Activated CD4-positive, alpha-beta T cell treated with anti-CD3 and anti-CD28 coated beads, Interleukin-2, amount 50 U/mL, for 48 hours (primary cell): ENCODE measurements at regions not wholly inside any gene's neighbourhood (a gene's known extent, or its start where the extent isn't known, plus 50 kb on each side); places are given as distances from the start of the nearest gene placed in this dataset.
"Not testable (repeated sequence)": the region's sequence is repeated elsewhere in the genome, so short reads cannot be mapped to it uniquely, and the experiment has no call there.

Experiments
- DNase-seq, 2 experiments: peaks; one replicate each; pipeline ENCODE4 v3.0.0-alpha.2; 2020

DNA sequence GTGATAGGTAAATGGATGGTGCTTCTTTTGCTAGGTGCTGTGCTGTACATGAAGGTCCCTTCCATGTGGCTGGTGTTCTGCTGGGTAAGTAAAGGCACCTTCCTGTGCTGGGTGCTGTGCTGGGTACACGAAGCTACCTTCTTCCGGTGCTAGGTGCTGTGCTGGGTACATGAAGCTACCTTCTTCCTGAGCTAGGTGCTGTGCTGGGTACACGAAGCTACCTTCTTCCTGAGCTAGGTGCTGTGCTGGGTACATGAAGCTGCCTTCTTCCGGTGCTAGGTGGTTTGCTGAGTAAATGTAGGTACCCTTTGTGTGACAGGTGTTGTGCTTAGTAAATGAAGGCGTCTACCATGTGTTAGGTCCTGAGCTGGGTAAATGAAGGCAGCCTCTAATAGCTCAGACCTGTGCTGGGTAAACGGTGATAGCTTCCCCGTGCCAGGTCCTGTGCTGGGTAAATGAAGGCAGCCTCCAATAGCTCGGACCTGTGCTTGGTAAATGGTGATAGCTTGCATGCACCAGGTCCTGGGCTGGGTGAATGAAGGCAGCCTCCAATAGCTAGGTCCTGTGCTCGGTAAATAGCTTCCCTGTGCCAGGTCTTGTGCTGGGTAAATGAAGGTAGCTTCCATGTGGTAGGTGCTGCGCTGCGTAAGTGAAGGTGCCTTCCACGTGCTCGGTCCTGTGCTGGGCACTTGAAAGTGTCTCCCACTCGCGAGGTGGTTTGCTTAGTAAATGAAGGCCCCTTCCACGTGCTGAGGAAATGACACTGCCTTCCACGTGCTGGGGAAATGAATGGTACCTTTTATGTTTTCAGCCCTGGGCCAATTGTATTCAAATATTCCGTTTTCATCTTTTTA lies 115.5 kb downstream of the ERMARD start:
- DNase-seq = no peak

DNA sequence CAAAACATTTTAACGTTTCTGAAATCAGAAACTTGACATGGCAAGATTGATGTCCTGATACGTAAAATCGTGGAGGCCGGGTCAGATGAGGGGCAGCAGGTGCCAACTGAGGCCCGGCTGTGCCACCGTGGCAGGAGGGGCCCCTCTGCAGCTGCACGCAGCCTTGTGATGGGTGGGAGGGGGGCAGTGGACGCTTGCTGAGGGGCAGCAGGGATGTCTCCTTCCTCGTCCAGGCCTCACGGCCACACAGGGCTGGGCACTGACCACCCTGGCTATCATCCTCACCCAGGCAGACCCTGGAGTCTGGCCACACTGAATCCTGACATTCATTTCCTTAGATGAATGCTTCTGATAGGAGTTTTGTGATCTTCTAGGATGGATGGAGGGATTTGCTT lies 114.7 kb downstream of the ERMARD start:
- no peak for DNase-seq

DNA sequence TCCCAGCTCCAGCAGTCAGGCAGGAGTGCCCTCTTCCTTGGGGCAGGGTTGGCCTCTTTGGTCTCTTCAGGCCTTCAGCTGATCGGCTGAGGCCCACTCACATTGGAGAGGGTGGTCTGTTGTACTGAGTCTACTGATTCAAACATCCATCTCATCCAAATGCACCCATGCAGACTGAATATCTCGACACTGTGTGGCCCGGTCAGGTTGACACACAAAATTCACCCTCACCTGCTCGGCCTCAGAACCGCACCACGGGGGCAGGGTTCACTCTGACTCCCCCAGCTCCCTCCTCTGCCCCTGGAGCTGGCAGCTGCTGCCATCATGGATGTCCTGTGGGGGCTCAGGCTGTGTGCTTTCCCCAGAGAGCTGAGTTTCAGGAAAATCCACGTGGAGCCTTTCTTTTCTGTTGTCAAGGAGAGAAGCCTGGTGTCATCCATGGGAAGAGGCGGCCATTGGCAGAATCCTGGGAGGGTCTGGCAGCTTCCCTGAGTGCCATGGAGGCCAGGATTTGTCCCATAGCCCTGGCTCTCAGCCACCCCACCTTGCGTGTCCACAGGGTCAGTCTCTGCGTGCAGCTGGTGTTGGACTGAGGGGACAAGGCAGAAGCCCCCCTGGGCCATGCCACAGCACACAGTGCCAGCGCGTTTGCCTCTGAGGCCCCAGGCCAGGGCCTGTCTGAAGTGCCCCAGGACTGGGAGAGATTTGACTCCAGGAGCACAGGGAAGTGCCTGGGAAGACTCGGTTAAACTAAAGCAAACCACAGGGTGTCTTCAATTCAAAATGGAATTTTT lies 114.1 kb downstream of the ERMARD start:
- DNase-seq = no peak

DNA sequence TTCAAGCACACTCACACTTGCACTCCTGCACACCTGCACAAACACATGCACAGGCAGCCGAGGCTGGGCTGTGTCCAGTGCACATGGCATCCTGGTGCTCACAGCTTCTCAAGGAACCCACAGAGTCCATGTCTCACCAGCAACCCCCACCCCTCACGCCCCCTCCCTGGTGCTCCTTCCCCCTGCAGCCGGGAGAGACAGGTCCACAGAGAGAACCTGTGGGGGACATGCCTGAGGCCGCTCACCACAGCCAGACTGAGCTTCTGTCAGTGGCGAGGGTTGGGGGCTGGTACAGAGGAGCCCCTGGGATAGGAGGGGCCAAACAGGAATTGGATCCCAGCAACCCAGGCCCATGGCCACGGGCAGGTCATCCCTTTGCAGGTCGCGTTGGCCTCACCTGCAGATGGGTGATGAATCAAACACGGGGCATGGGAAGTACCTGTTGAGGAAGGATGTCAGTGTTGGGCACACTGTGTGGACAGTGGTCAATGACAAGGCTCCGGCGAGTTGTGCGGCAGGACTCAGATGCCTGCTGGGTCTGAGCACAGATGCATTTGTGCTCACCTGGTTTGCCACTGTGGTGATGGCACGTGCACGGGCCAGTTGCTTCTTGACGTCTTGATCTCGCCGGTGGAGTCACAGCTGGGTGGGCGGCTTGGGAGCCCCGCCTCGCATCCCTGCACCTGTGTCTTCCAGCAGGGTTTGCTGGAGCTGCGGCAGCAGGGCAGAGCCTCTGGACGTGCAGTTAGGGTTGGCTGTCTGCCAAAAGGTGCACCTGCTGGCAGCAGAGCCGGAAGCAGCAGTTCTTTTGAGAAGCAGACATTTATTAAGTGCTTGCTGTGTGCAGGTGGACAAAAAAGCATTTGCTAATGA lies 113.0 kb downstream of the ERMARD start:
- DNase-seq = no peak

DNA sequence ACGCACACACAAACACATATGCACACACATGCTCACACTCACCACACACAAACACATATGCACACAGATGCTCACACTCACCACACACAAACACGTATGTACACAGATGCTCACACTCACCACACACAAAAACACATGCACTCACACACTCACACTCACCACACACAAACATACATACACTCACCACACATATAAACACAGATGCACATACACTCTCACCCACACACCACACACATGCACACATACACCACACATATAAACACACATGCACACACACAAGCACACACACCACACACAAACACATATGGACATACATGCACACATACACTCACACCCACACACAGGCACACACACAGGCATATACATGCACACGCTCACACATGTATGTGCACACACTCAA lies 112.3 kb downstream of the ERMARD start:
- no peak for DNase-seq

DNA sequence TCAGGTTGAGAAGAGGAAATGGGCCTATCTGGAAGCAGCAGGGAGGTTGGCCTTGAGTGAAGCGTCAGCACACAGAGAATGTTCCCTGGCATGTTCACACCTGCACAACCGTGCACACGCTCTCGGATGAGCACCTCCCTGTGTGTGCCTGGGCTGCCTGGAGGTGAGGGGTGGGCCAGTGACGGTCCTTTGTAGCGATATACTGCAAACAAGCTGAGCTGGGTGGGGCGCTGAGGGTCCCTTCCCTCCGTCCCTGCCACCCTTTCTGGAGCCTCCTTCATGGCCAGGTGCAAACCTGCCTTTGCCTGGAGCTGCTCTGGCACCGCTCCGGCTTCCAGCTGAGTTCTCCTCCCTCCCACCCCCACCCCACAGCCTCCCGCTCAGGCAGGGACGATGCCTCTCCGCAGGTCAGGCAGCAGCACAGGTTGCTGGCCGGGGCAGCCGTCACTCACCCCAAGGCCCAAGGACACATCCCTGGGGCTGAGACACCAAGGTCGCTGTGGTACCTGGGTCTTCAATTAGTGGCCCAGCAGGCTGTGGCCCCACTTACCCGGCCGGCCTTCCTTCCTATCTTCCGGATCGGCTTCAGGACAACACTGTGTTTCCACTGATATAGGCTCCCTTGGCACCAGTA lies 111.6 kb downstream of the ERMARD start:
- no peak for DNase-seq

DNA sequence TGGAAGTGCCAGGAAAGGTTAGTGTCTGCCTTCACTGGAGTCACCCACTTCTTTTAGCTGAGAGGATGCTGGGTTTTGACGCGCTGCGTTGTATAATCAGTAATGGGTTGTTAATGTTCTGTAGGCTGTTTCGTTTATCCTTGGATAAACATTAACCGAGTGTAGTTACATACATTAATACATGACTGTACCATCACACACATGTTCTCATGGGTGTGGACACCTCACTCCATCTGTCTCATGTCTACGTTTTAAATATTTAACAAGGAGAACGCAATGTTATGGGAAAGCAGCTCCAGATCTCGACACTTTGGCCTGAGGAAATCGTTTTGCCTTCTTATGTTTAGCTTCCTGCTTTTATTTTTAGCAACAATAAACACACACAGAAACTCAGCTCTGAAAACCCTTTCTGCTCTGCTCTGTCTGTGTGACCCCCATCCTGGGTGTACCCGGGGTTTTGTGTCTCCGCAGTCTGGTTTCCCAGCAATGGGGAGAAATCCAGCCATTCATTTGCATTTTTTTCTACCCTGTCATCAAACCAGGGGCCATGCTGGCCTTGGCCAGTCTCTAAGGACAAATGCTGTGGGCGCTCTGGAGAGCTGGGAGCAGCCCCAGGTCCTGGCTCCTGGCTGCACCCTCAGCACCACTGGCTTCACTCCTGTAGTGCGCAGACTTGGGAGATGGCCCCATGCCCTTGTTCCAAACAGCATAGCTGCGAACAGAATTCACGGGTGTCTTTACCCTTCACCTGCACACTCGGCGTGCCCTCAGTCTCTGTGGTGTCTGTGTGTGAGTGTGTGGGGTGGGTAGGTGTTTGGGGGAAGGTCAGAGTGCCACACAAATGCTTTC lies 110.8 kb downstream of the ERMARD start:
- DNase-seq = no peak

DNA sequence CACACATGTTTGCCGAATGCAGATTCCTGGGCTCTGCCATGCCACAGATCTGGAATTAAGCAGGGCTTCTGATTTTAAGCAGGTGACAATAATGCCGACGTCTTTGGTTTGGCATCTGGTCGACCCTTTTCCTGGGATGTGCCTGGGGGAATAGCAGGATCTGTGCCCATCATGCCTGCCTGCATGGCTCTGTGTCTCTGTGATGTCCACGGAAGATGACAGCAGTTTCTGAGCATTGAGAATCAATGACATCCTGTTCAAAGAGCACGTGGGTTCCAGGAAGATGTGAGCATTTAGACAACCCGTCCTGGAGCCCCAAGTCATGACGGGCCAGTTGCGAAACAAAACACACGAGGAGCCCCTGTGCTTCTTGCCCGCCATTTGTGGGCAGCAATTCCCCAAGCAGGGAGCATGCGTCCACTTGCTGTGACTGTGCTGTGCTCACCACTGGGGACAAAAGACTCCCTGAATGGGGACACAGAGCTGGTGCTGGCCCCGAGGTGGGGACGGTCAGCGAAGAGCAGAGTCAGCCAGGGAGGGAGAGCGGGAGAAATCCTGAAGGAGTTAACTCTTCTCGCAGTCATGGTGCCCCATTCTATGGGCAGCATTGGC lies 110.1 kb downstream of the ERMARD start:
- DNase-seq = no peak

DNA sequence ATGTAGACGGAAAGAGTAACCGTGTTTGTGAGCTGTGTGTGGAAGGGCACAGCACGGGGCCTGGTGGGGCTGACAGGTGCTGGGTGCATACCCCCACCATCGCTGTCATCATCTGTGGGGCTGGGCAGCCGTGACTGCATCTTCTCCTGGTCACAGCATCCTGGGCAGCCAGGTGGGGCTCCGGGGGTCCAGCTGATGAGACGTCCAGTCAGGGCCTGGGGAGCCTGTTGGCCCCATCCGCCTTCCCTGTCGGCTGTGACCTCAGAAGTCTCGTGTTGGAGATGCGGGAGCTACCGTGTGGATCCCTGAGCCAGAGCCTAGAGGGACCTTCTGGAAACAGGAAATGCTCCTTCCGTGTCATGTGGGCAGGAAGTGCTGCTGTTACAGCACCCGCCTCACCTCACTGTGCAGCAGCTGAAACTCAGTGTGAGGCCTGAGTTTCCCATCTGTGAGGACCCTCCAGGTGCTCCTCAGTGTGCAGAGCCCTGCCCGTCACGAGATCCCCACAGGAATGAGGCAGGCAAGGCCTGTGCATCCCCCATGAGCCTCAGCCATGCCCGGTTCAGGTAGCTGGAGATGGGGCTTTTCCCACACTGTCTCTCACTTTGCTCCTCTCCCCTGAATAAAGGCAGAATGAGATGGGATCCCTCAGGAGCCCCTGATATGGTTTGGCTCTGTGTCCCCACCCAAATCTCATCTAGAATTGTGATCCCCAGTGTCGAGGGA lies 108.7 kb downstream of the ERMARD start:
- DNase-seq = no peak

DNA sequence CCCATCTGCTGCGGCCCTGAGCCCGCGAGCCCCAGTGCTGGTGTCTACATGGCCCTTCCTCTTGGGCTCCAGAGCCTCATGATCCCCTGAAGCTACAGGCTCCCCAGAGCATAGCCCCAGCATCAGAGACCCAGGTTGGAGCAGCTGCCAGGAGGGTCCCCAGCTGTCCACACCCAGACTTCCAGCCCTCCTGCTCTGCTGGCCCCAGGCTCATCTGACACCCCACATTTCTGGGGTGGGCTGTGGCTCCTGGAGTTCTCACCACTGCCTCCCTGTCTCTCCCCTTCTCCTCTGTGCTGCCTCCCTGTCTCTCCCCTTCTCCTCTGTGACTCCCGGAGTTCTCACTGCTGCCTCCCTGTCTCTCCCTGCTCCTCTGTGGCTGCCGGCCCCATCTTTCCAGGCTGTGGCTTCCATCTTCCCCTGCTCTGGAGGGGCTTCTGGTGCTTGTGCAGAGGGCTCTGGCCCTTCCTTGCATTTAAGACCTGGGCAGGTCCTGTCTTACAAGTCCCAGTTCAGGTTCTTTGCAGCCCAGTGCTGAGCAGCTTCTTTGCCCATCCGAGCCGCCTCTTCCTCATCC lies 108.1 kb downstream of the ERMARD start:
- DNase-seq = no peak

DNA sequence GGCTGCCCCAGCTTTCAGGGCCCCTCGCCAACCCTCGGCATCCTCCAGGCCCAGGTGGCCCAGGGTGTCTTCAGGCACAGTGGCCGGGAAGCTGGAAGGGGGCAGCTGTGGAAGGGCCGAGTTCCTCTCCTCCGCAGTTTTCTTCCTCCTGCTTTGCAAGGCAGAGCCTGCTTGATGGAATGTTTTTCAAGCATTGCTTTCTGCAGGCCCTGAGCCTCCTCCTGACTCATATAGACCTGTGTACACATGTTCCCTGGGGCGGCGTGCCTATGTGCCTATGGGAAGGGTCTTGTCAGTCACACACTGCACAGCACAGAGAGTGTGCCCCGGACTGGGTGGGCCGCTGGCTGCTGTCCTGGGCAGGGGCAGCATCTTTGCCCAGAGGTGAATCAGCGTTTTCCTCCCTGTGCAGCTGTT lies 107.5 kb downstream of the ERMARD start:
- no peak for DNase-seq

DNA sequence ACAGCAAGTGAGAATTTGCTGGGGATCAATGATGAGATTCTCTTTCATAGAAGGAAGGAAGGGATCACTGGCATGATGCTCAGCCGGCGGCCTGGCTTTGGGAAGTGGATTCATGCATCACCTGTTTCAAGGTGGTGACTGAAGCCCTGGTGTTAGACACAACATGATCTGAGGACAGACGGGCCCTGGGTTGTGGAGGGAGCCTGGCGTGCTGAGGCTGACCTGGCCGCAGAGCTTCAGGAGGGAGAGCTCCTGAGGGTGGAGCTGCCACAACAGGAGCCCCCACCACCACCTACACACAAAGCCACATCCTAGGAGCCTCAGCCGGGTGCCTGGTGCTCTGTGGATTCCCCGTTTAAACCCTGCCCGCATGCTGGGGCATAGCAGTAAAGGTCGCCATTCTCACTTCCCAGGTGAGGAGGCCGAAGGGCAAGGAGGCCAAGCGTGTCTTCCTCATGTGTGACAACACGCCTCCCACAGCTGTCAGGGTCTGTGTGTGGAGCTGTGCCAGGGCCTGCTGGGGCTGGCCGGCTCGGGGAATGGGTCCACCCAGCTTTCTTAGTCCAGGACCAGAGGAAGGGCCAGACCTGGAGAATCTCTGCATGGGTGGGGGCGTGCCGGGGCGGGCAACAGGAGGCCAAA lies 107.0 kb downstream of the ERMARD start:
- DNase-seq = no peak

DNA sequence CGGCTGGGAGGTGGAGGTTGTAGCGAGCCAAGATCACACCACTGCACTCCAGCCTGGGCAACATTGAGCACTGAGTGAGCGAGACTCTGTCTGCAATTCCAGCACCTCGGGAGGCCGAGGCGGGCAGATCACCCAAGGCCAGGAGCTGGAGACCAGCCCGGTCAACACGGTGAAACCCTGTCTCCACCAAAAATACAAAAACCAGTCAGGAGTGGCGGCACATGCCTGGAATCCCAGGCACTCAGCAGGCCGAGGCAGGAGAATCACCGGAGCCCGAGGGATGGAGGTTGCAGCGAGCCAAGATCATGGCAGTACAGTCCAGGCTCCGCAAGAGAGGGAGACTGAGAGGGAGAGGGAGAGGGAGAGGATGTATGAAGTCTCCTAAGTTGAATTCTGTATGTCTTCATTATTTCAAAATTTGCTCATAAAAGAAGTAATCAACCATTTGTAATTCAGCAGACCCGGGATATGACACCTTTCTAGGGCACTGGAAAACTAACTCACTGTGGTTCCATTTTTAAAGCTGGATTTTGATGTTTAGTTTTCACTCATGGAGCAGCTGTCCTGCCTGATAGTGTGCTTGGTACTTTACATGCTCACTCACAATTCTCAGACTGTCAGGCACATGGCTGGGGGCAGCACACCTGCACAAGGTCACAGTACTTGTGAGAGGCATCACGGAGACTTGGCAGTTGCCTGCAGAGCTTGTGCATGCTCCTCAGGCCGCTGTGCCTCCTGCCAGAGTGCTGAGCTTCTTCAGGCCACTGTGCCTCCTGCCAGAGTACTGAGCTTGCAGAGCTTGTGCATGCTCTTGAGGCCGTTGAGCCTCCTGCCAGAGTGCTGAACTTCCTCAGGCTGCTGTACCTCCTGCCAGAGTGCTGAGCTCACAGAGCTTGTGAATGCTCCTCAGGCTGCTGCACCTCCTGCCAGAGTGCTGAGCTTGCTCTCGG lies 106.2 kb downstream of the ERMARD start:
- DNase-seq = no peak

DNA sequence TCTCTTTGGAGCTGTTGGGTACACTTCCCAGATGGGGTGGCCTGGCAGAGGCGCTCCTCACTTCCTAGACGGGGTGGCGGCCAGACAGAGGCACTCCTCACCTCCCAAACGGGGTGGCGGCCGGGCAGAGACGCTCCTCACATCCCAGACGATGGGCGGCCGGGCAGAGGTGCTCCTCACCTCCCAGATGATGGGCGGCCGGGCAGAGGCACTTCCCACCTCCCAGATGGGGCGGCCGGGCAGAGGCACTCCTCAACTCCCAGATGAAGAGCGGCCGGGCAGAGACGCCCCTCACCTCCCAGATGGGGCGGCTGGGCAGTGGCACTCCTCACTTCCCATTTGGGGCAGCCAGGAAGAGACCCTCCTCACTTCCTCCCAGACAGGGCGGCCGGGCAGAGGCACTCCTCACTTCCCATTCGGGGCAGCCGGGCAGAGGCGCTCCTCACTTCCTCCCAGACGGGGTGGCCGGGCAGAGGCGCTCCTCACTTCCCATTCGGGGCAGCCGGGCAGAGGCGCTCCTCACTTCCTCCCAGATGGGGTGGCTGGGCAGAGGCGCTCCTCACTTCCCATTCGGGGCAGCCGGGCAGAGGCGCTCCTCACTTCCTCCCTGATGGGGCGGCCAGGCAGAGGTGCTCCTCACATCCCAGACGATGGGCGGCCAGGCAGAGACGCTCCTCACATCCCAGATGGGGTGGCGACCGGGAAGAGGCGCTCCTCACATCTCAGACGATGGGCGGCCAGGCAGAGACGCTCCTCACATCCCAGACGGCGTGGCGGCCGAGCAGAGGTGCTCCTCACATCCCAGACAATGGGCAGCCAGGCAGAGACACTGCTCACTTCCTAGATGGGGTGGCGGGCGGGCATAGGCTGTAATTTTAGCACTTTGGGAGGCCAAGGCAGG lies 105.3 kb downstream of the ERMARD start:
- DNase-seq = not testable (repeated sequence)

DNA sequence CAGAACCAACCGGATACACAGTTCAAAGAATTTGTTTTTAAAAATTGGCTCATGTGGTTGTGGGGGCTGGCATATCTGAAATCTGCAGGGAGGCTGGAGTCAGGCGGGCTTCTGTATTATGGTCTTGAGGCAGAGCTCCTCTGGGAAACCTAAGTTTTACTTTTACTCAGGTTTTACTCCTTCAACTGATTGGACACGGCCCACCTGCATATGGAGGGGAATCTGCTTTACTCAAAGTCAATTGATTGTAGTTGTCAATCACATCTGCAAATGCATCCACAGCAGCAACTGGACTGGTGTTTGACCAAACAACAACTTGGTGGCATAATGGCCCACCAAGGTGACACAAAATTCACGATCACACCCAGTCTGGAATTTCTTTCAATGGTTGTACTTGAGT lies 103.4 kb downstream of the ERMARD start:
- DNase-seq = no peak

DNA sequence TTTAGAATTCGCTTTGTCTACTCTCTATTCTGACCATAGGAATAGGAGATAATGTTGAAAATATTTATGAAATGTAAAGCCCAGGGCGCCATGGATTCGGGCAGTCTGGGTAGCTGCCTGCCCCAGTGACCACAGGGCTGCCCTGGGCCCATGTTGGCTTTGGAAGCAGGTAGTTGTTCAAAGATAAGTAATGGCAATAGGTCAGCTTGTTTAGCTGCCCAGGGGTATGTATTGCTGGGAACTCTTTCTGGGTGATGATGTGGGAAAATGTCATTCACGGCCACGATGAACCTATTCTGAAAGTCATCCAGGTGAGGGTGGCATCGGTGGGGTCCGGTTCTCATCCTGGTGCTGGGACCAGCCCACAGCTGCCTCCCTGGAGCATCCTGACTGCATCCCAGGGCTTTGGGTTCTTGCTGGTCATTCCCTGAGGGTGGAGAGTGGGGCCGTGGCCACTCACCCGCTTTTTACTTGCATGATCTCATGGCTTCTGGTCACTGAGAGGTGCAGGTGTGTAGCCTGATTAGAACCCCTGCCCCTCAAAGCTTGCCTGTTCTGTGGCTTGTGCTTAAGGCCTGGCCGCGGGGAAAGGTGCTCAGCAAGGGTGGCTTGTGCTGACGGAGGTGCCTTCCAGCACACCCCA lies 102.8 kb downstream of the ERMARD start:
- no peak for DNase-seq
